ENCODE measurements at regions not wholly inside any gene's neighbourhood (a gene's known extent, or its start where the extent isn't known, plus 50 kb on each side); places are given as distances from the start of the nearest gene placed in this dataset.
"Not testable (repeated sequence)": the region's sequence is repeated elsewhere in the genome, so short reads cannot be mapped to it uniquely, and the experiment has no call there.

DNA sequence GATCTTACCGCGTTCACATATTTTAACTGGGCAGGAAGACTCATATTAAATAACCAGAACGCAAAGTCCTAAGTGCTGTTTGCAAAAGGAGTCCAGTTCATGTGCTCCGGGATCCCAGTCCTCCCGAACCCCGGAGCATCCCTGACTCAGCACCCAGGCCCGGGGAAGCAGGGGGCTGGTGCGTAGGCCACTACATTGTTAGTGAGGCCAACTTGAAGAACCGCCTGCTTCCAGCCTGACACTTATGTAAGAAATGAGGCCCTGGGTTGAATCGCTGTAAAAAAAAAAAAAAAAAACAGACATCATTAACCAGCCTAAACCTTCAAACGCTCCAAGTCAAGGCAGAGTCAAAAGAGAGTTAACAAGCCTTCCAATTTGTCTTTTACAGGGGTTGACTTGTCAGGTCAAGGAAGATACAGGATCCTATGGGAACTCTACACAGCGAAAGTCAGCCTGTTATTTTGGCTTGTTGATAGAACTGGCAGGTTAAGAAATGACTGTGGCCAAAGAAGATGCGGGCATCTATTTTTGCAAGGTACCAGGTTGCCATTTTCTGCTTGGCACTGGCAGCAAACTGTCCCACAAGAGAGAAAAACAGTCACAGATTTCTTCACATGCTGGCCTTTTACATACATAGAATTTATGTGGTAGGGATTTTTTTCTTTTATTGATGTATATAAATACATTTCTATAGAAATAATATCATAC lies 93.3 kb downstream of the ACTL7B start:
- DNase-seq = no peak

DNA sequence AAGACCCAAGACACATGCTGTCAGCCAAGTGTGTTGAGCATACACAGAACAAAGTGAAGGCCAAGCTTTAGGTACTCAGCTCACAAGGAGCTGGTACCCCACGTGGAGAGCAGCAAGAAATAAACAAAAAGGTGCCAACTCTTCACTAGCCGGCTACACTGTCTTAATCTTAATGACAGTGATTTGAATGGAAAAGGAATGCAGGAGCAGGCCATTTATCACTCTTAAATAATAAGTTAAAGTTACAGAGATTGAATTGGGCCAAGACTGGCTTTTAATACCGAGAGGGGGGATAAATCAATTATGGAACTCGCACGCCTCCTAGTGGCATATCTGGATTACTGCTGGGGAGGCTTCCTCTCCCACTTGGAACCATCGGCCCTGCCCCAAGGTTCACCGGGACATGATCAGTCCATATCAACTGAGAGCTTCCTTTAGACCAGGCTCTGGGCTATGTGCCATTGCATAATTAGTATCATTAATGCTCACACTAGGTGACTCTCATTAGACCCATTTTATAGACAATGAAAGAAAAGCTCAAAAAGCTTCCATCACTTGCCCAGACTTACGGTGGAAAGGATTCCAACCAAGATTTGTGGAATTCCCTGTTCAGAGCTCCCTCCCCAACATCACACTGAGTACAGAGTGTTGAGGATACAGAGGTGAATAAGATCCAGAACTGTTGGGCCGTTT lies 94.0 kb downstream of the ACTL7B start:
- no peak for DNase-seq

DNA sequence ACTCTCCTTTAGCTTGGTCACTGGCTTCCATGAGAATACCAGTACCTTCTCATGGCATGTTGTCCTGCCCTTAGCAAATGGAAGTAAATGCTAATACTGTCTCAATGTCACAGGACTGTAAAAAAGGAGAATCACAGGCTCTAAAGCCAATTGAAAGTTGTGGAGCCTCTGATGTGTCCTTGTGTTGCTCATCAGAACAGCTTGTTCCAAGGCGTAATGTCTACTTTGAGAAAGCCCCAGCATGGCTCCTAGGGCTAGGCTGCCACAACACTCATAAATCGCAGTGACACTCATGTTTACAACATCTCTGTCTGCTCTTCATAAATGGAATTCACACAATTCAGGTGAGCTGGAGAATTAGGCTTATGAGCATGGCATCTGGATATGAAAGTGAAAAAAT lies 94.9 kb downstream of the ACTL7B start:
- no peak for DNase-seq

DNA sequence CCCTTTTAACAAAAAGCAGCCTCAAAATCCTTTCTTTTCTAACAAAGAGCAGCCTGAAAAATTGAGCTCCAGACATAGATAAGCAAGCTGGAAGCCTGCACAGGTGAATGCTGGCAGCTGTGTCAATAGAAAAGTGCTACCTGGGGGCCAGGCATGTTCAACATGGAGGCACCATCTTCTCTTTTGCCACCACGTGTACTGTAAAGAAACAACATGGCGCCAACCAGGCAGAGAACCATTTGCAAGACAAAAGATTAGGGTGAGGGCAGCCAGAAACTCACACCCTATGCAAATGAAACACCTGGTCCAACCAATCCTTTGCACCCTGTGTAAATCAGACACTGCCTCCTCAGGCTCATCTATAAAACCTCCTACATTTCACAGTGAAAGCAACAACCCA lies 96.0 kb downstream of the ACTL7B start:
- DNase-seq = no peak

DNA sequence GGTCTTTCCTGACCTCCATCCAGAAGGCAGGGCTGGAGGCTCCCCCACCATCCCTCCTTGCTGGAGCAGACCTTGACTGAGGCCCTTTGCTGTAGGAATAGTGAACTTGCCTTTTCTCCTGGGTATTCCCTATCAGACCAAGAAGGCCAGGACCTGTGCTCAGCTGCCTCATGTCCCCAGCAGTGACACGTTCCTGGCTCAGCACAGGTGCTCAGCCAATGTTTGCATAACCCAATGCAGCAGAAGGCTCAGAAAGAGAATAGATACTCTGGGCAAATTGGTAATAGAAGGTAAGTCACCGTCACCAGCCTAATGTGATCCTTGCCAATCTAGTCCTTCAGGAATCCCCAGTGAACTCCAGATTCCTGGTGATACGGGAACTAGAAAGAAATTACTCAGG lies 96.4 kb downstream of the ACTL7B start:
- DNase-seq = no peak

DNA sequence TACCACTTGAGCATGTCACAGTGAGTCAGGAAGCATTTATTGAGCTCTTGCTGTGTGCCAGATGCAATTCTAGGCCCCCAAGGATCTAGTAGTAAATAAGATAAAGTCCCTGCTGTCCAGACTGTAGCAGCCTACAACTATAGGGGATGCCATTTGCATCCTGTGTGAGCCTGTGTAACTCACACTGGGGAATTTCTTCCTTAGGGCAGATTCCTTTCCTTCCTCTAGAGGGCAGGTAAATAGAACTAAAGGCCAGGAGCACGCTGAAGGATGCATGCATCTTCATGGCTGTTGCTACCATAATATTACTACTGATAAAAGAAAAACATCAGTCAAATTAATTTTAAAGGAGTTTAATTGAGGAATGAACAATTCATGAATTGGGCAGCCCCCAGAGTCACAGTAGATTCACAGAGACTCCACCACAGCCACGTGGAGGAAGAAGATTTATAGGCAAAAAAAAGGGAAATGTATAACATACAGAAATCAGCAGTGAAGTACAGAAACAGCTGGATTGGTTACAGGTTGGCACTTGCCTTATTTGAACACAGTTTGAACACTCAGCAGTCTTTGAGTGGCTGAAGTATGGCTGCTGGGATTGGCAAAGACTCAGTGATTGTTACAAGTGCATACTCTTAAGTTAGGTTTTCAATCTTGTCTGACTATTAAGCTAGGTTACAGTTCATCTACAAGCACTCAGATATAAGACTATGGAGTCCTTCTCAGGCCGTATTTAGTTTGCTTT lies 98.9 kb downstream of the ACTL7B start:
- DNase-seq = no peak

DNA sequence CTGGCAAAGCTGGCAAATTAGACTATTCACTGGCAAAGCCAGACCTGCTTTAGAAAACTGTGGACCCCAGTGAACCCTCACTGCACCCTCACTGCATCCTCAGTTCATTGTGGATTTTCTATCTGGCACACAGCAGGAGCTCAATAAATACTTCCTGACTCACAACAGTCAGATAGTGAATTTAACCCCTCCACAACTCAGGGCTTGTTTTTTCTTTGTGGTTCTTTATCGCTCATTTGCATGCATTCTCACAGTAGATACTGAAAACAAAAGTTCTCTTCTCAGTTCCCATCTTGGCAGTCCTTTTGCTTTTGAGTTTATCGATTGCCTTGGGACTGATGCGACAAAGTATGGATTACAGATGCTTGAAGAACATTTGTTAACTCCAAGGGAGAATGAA lies 99.8 kb downstream of the ACTL7B start:
- no peak for DNase-seq

DNA sequence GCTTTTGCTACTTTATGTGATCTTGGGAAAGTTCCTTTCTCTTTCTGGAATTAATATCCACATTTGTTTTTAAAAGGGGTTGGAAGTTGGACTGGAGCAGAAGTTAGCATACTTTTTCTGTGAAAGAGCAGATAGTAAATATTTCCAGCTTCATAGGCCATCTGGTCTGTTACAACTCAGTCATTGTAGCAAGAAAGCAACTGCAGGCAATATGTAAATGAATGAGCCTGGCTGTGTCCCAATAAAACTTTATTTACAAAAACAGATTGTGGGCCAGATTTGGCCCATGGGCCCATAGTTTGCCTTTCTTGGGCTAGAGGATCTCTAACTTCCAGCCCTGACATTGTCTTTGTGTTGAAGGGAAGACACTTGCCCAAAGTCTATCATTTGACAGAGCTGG lies 104.4 kb downstream of the ACTL7B start:
- no peak for DNase-seq

DNA sequence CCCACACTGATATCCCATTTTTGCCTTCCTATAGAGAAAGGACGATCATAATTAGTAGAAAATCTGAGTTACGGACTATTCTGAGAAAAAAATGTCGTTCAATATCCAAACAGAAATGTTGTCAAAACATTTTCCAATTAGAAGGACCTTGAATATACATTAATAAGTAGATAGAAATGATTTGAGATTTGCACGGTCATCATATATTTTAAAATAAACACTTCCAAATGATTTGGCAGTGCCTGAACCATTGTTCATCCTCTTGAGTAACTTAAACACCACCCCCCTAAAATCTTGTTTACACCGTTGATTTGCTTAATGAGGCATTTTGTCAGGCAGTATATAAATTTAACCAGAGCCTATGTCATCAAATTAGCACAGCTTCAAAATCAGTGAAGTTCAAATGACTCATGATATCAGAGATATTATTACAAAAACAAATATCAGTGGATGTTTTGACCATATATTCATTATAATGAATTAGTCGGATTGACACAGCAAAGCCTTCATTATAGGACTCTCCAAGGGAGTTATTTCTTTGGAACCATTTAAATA lies 105.0 kb downstream of the ACTL7B start:
- no peak for DNase-seq

DNA sequence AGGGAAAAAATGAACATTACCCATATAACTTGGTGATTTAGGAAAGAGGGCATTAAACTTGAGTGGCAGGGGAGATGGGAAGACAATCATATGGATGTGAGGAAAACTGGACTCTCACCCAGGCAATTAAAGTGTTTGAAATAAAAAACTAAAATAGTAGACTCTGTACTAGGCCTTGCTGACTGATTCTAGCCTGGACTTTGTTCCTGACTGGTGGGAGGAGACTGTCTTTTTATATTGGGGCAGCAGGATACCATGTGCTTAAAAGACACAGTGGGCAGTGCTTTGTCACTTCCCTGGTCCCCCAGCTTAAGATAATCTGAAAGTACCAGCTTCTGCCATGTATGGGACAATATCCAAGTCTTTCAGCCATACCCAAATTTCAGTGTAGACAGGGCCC lies 107.0 kb downstream of the ACTL7B start:
- DNase-seq = no peak

DNA sequence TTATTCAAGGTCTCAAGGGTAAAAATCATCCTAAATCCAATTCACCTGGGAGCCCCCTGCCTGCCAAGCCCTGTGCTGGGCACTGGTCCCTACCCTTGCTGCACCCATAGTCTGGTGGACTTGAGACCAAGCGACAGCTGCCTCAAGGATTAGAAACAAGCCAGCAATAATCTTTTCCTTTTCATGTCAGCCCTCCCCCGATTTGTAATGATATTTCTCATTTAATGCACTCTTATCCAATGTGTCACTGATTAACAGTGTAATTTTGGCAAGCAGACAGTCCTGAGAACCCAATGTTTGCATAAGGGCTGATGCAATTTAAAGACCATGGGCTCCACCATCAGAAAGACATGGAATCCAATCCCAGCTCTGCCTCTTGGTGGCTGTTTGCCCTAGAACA lies 108.9 kb downstream of the ACTL7B start:
- DNase-seq = peak; percentile 82

DNA sequence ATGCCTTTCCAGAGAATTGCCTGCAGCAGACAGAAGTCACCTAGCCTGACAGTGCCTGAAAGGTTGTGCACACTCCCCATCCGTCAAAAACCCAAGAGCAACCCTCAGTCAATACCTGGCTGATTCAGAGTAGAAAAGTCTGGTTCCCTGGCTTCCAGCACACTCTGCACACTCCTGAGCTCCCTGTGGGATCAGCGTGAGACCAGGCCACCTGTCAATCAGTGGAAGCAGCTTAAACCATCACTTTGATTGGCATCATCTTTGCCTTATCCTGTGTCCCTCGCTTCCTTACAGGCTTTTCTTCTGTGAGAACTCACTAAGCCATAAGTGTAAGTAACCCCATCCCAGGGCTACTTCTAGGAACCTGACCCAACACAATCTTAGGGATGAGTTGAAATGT lies 109.8 kb downstream of the ACTL7B start:
- no peak for DNase-seq

DNA sequence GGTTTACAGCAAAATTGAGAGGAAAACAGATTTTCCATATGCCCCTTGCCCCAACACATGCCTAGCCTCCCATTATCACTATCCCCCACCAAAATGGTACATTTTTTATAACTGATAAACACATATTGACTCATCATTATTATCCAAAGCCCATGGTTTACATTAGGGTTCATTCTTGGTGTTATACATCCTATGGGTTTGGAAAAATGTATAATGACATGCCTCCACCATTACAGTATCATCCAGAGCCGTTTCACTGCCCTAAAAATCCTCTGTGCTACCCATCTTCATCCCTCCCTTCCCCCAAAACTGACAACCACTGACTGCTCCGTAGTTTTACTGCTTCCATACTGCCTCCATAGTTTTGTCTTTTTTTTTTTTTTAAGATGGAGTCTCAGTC lies 111.1 kb downstream of the ACTL7B start:
- DNase-seq = no peak

DNA sequence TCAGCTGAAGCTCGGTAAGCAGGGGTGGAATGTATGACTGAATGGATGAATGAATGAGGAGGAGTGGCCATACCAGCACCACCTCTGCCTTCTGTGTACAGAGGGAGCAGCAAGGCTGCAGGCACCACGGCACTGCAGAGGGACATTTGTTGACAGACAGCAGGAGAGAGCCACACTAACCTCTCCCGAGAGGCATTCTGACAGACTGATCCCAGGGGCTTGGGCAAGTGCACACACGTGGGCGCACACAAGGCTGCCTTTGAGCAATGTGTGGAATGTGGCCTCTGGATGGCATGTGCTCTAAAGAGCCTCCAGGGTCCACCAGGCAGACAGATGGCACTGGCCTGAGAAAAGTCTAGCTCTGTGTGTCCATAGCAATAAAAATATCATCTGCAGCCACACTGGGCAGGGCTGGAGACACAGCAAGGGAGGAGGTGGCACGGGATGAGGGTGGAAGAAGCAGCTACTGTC lies 111.8 kb downstream of the ACTL7B start:
- DNase-seq = peak; percentile 58

DNA sequence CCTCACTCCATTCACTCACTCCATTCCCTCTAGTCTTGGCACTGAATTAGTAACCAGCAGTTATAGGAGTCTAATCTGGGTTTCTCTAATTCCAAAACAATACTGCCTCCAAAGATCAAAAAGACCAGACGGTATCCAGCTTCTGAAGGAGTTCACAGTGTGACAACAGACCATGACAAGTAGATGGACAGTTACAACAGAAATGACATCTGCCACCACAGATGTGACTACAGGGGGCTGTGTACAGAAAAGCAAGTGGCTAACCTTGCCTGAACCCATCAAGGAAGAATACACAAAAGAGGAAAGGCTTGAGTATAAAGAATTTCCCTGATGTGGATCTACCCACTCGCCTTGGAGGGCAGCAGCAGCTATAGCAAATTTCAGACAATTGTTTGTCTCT lies 112.4 kb downstream of the ACTL7B start:
- DNase-seq = peak; percentile 98

DNA sequence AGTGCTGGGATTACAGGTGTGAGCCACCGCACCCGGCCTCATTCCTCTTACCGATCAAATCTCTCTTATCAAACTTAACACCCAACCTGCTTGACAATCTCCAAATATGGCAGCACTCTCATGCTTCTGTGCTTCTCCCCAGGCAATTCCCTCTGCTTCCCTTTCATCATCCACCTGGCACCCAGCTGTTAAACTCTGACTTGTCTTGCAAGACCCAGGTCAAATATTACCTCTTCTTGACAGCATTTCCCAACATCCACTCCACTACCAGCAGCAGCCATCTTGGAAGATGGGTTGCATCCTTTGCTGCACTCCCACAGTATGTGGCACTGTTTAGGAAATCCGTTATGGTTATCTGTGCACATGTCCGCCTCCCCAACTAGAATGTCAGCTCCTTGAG lies 113.6 kb downstream of the ACTL7B start:
- DNase-seq = no peak

DNA sequence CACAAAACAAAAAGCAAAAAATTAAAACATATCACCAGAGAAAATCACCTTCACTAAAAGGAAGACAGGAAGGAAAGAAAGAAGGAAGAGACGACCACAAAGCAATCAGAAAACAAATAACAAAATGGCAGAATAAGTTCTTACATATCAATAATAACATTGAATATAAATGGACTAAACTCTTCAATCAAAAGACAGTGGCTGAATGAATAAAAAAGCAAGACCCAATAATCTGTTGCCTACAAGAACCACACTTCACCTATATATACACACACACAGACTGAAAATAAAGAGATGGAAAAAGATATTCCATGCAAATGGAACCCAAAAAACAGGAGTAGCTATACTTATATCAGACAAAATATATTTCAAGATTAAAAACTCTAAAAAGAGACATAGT lies 124.5 kb downstream of the ACTL7B start:
- not testable (repeated sequence) for DNase-seq

DNA sequence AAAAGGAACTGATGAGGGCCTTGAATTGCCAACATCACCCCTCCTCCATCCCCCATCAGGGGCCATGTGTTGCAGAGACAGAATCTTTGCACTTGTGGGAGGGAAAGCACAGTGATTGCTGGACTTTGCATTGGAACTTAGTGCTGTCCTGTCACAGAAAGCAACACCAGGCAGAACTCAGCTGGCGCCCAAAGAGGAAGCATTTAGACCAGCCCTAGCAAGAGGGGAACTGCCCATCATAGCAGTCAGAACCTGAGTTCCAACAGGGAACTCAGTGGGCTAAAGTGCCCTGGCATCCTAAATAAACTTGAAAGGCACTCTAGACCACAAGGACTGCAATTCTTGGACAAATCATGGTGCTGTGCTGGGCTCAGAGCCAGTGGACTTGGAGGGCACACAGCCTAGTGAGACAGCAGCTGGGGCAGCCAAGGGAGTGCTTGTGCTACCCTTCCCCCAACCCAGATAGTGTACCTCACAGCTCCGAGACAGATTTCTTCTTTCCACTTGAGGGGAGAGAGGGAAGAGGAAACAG lies 128.1 kb downstream of the ACTL7B start:
- DNase-seq = peak; percentile 20

DNA sequence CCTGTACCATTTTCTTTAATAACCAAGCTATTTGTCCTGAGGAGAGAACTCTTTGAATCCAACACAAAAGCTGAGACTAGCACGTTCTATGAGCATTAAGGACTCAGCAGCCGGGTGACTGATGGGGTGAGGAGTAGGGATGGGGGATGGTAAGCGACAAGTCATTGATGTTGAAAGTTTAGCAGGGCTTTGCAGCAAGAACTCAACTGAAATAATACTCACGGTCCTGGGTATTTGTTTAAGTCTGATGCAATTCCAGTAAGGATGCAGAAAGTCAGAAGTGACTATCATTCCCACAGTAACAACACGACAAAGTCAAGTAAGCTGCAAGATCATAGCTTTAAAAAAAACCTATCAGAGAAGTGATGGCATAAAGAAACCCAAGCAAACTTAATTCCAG lies 131.1 kb downstream of the ACTL7B start:
- no peak for DNase-seq

DNA sequence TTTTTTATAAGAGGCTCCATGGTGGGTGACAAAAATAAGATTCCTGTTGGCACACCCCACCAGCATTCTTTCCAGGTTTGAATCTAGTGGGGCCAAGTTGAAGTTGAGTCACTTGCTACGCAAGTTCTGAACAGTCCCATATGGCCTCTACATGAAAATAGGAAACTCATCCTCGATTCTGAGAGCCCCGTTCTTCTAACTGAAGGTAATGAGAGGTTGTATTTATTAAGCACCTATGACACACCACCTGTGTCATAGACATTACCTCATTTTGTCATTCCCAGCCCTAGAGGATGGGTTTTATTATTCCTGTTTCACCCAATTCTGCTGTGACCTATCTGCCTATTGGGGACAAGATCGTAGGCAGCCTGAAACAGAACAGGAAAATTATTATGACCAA lies 131.7 kb downstream of the ACTL7B start:
- no peak for DNase-seq

DNA sequence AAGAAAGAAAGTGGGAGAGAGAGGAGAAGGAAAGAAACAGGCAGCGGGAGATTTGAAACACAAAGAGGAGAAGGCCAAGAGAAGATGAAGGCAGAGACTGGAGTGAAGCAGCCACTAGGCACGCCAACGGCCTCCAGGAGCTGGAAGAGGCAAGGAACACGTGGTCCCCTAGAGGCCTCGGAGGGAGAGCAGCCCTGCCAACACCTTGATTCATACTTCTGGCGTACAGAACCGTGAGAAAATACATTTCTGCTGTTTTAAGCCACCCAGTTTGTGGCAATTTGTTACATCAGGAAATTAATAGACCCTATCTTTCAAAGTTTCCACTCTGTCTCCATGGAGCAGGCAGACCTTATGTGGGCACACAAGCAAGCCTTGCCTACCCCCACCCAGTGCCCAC lies 133.4 kb downstream of the ACTL7B start:
- DNase-seq = no peak

DNA sequence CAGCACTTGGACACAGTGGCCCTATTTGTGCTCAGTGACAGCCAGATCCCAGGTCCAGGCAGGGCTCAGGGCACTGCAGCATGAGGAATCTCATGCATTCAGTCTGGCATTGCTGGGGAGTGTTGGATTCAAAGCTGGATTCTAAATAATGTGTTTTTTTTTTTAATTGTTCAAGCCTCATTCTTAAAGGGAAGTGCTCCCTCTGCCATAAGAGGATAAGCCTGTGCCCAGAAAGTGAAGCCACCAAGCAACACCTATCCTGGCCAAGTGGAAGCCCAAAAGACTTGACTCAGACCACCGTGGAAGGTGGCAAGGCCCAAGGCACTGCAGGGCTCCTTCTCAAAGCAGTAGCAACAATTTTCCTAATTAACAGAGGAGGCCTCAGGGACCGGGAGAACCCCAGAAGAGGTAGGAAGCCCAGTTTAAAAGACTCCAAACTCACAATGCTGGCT lies 135.6 kb downstream of the ACTL7B start:
- no peak for DNase-seq

DNA sequence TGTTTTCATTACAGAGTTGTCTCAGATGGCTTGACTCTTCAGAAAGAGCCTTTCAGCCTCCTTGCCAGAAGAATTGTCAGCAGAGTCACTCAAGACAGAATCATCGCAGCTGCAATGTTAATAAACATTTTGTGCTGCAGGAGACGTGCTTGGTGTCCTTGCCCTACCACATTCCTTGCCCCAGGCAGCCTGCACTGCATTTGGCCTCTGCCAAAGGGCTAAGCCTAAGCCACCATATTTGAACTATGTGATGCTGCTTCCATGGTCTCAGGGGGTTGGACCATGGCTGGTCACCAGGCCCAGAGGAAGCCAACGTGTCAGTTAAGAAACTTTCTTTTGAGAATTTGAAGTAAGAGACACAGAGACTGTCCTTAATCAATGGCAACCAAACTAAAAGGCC lies 145.4 kb downstream of the ACTL7B start:
- DNase-seq = no peak

Measured in NCI-H524 treated with DMSO at 0.1 percent for 48 hours (cell line).